Muscle layer of colon (tissue), 2 donors: ENCODE measurements at regions not wholly inside any gene's neighbourhood (a gene's known extent, or its start where the extent isn't known, plus 50 kb on each side); places are given as distances from the start of the nearest gene placed in this dataset.

Experiments used
- H3K27ac ChIP-seq: one replicate; pipeline ENCODE4 v1.7.0; 2013; ENCODE audit warnings: low read depth, mild to moderate bottlenecking, low read length, moderate library complexity
- H3K27me3 ChIP-seq, 2 donors: one replicate each; pipeline ENCODE4 v1.7.0; 2013; ENCODE audit warnings: low read length in 2 of 2, mild to moderate bottlenecking in 2 of 2; ENCODE audit not compliant: insufficient read depth in 2 of 2, control insufficient read depth in 1 of 2
- H3K36me3 ChIP-seq: one replicate; pipeline ENCODE4 v1.7.0; 2013; ENCODE audit warnings: mild to moderate bottlenecking, low read length; ENCODE audit not compliant: insufficient read depth
- H3K4me1 ChIP-seq: one replicate; pipeline ENCODE4 v1.7.0; 2013; ENCODE audit warnings: mild to moderate bottlenecking, low read length; ENCODE audit not compliant: insufficient read depth
- H3K4me3 ChIP-seq, 2 donors: one replicate each; pipeline ENCODE4 v1.7.0; 2013; ENCODE audit warnings: low read length in 2 of 2, low read depth in 1 of 2, mild to moderate bottlenecking in 1 of 2, moderate library complexity in 1 of 2
- H3K9ac ChIP-seq: one replicate; pipeline ENCODE4 v1.7.0; 2013; ENCODE audit warnings: low read length
- H3K9me3 ChIP-seq: one replicate; pipeline ENCODE4 v1.7.0; 2013; ENCODE audit warnings: mild to moderate bottlenecking, low read length
- donor health status: abdominal sarcoma.
- donor health status: Adenocarcinoma of cecum.

DNA sequence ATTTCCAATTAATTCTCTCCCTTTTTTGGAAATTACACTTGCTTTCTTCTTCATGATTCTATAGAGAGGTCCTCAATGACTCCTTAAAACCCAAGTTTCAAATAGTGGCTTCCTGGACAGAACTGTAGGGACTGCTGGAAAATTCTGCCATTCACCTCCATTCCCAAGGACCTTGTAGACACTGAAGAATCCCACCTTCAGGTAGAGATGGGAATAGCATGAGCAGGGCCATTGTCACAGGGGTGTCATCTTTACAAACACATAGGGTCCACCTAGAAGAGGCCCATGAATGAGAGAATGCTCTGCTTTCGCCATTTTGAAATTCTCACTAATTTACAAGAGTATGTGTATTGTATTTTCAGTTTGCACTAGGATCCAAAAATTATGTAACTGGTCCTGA lies 701.7 kb upstream of the CELF2 start:
- no peak overlapping the region for H3K9ac ChIP-seq
- H3K9me3 ChIP-seq = no peaks in the 10 kb centered on the region
- no peak overlapping the region for H3K4me3 ChIP-seq
- H3K36me3 ChIP-seq = no peaks in the 10 kb centered on the region
- no peaks in the 10 kb centered on the region for H3K27me3 ChIP-seq
- H3K4me1 ChIP-seq = peaks cover 4% of the 10 kb centered on the region
- no peak overlapping the region for H3K27ac ChIP-seq

DNA sequence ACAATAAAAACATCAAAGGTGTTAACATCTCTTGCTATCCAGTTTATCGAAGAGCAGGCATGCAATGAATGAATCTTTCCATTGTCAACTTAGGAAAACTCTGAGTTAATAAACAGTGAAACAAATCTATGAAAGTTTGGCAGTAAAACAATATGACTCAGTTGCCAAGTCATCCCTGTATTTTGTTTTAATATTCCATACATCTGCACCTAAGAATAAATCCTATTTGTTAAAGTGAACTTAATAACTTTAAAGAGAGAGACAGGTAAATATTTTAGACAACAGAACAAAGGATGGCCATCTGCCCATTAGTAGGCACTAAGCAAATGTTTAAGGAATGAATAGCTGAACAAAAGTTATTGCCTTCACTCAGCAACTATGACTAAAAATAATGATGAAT lies 700.5 kb upstream of the CELF2 start:
- H3K27ac ChIP-seq = no peak overlapping the region
- H3K36me3 ChIP-seq = no peaks in the 10 kb centered on the region
- no peak overlapping the region for H3K9ac ChIP-seq
- no peaks in the 10 kb centered on the region for H3K9me3 ChIP-seq
- peaks cover 4% of the 10 kb centered on the region for H3K4me1 ChIP-seq
- H3K4me3 ChIP-seq = no peak overlapping the region
- no peaks in the 10 kb centered on the region for H3K27me3 ChIP-seq

DNA sequence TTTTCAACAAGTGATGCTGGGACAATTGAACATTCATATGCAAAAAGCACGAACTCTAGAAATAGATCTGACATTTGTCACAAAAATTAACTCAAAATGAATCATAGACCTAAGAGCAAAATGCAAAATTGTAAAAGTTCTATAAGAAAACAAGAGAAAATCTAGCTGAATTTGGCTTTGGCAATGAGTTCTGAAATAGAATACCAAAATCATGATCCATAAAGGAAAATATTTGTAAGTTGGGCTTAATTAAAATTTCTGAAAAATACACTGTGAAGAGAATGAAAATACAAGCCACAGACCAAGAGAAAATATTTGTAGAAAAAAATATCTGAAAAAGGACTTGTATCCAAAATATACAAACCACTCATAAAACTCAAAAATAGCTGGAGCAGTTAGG lies 698.8 kb upstream of the CELF2 start:
- Histone ChIP-seq H3K4me3 (no peak overlapping the region), H3K4me1 (no peaks in the 10 kb centered on the region), H3K27ac (no peak overlapping the region), H3K27me3 (no peaks in the 10 kb centered on the region), H3K36me3 (no peaks in the 10 kb centered on the region), H3K9ac (no peak overlapping the region), H3K9me3 (no peaks in the 10 kb centered on the region)

DNA sequence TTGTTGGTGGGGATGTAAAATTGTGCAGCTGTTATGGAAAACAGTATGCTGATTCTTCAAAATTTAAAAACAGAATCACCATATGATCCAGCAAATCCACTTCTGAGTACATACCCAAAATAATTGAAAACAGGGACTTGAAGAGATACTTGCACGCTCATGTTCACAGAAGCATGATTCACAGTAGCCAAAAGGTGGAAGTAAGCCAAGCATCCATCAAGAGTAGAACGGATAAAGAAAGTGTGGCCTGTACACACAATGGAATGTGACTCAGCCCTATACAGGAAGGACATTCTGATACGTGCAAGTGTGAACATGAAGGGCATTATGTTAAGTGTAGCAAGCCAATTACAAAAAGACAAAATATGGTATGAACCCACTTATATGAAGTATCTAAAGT lies 696.7 kb upstream of the CELF2 start:
- no peak overlapping the region for H3K9ac ChIP-seq
- no peak overlapping the region for H3K4me3 ChIP-seq
- H3K27me3 ChIP-seq = no peaks in the 10 kb centered on the region
- no peaks in the 10 kb centered on the region for H3K9me3 ChIP-seq
- H3K4me1 ChIP-seq = no peaks in the 10 kb centered on the region
- H3K27ac ChIP-seq = no peak overlapping the region
- H3K36me3 ChIP-seq = no peaks in the 10 kb centered on the region

DNA sequence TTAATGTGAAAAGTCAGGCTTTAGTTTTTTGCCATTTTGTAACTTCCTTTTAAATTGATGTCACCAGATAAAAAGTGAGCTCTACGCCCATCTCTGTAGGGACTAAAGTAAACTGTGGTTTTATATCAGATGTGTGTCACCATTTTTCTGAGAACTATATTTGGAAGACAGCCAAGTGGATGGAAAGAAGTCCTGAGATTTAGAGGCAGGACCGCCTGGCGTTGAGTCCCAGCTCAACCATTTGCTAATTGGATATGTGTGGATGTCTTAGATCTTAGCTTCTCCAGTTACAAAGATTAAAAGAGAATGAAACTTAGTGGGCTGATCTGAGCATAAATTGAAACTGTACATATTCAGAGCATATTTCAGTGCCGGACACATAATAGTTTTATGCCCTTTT lies 691.6 kb upstream of the CELF2 start:
- H3K4me3 ChIP-seq = no peak overlapping the region
- H3K9ac ChIP-seq = no peak overlapping the region
- H3K27ac ChIP-seq = no peak overlapping the region
- H3K36me3 ChIP-seq = no peaks in the 10 kb centered on the region
- H3K9me3 ChIP-seq = no peaks in the 10 kb centered on the region
- H3K4me1 ChIP-seq = no peaks in the 10 kb centered on the region
- no peaks in the 10 kb centered on the region for H3K27me3 ChIP-seq

DNA sequence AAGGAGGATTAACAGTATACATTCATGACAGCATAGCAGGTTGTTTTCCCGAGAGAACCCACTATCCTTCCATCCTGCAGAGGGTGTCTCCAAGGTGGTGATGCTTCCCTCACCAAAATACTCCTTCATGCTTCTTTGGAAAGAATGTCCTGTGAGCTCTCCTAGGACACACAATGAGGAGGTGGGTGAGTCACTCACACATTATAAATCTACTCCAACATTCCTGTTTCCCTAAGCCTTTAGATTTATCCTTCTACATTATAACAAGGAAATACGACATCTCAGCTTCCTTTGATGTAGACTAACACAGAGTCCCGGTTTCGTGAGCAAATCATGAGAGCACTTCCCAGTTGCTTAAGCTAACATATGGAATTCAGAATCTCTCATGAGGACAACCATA lies 689.7 kb upstream of the CELF2 start:
- Histone ChIP-seq H3K9me3 (no peaks in the 10 kb centered on the region), H3K27ac (no peak overlapping the region), H3K9ac (no peak overlapping the region), H3K4me1 (no peaks in the 10 kb centered on the region), H3K36me3 (no peaks in the 10 kb centered on the region), H3K4me3 (no peak overlapping the region), H3K27me3 (no peaks in the 10 kb centered on the region)

DNA sequence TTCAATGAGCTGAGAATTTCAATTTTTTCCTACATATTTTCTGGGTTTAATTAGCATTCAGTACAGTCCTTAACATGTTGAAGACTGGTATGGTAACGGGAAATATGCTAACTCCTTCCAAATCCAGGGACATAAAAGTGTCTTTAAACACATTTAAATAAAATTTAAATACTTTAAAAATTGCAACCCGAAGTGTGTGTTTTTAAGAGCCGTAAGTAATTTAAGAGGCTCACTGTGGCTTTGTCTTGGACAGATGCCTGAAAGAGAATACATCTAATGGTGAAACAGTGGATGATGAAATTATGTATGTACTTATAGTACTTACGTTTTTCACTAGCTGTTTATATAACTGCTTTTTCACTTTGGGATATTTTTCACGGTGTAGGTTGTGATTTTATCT lies 687.3 kb upstream of the CELF2 start:
- Histone ChIP-seq H3K9ac (no peak overlapping the region), H3K27ac (no peak overlapping the region)

DNA sequence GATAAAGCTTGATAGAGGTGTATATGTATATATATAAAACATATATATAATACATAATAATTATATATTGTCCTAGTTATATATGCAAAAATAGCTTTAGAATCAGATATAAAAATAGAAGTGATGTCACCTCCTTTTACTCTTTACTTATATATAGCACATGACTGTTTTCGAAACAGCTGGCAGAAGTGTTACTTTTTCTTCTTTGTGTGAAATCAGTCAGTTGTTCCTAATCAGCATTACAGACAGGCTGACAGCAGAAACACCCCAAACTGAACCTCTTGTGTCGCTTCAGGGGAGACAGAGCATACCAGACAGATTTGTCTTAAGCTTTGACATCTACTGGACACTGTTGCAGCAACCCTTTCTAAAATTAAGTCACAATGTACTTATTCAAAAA lies 684.9 kb upstream of the CELF2 start:
- no peaks in the 10 kb centered on the region for H3K9me3 ChIP-seq
- no peaks in the 10 kb centered on the region for H3K36me3 ChIP-seq
- H3K9ac ChIP-seq = no peak overlapping the region
- no peaks in the 10 kb centered on the region for H3K4me1 ChIP-seq
- H3K27ac ChIP-seq = no peak overlapping the region
- H3K27me3 ChIP-seq = no peaks in the 10 kb centered on the region
- H3K4me3 ChIP-seq = no peak overlapping the region

More for the DNA sequence above, 687.3 kb upstream of the CELF2 start:
- H3K27me3 ChIP-seq = no peaks in the 10 kb centered on the region
- no peak overlapping the region for H3K4me3 ChIP-seq
- H3K9me3 ChIP-seq = no peaks in the 10 kb centered on the region
- no peaks in the 10 kb centered on the region for H3K36me3 ChIP-seq
- no peaks in the 10 kb centered on the region for H3K4me1 ChIP-seq

DNA sequence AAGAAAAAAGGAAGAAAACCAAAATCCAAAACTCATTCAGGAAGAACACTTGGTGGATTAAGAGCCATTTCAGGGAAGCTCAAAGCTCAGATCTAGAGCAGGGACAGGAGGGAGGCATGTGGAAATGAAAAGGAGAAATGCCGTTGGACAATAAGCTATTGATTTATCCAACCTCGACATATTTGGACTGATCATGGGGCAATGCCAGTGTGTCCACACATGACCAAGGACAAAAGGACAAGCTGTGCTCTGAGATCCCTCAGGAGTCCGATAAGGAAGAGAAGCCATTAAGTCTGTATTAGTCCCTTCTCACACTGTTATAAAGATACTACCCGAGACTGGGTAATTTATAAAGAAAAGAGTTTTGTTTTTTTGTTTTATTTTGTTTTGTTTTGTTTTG lies 684.0 kb upstream of the CELF2 start:
- Histone ChIP-seq H3K4me3 (no peak overlapping the region), H3K9me3 (no peaks in the 10 kb centered on the region), H3K36me3 (no peaks in the 10 kb centered on the region), H3K27ac (no peak overlapping the region), H3K27me3 (no peaks in the 10 kb centered on the region), H3K4me1 (no peaks in the 10 kb centered on the region), H3K9ac (no peak overlapping the region)

DNA sequence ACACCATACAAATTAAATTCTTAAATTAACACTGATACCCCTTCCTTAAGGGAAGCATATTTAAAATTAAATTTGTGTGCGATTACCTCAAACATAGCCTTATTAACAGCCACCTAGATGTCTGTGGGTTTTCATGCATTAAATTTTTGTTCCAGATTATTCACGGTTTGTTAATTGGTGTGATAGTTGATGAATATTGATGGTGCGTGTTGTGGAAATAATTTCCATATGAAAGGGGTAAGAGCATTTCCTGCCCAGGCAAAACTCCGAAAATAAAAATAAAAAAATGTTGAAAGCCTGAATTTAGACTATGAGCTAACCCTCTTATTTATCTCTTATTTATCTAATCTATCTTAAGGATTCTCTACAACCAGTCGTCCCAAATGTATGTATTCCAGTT lies 679.3 kb upstream of the CELF2 start:
- Histone ChIP-seq H3K9me3 (no peaks in the 10 kb centered on the region), H3K27ac (no peak overlapping the region), H3K27me3 (no peaks in the 10 kb centered on the region), H3K9ac (no peak overlapping the region), H3K36me3 (no peaks in the 10 kb centered on the region), H3K4me3 (no peak overlapping the region), H3K4me1 (no peaks in the 10 kb centered on the region)

DNA sequence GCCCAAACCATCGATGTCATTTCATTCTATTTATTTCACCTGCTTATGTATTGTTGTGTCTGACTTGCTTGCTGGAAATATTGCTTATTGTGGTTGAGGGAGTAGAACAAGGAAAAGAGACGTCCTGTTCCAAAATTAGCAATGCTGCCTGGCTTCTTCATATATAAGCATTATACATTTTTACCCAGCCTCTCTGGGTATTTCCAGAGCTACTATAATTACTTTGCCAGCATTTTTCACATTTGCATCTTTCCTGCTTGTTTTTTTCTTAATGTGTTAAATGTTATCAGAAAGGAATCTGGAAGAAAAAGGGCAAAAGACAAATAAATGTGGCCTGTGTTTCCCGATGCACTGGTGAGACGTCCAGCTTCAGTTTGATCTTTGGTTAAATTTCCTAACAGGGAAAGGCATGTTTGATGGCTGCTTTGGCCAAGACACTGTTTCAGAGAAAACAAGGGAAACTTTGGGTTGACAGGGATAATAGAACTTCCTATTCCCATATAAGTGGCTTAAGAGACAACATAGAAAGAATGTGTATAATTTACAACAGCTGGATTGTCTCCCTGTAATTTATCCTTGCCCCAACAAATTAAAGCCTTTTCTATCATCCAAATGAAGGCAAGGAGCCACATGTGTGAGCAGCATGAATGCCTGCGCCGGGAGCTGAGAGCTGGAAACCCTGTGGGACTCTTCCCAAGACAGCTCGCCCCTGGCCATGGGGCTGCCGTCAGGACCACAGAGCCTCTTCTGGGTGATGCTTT lies 671.1 kb upstream of the CELF2 start:
- Histone ChIP-seq H3K27ac (no peak overlapping the region), H3K36me3 (no peaks in the 10 kb centered on the region), H3K9ac (no peak overlapping the region), H3K27me3 (no peaks in the 10 kb centered on the region), H3K9me3 (no peaks in the 10 kb centered on the region), H3K4me1 (no peaks in the 10 kb centered on the region), H3K4me3 (no peak overlapping the region)

DNA sequence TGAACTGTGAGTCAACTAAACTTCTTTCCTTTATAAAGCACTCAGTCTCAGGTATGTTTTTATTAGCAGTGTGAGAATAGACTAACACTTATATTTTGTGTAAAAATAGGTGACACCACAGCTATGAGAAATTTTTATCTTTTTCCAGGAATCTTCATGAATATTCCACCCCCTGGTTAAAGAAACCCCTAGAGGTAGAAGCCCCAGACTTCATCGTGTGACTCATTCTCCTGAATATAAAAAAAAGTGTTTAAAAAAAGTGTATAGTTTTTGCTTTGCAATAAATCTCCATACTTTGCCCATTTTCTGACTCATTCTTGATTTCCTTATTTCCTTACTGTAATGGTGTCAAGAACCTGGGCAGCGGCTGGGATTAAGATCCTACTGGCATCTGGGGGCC lies 667.6 kb upstream of the CELF2 start:
- H3K36me3 ChIP-seq = no peaks in the 10 kb centered on the region
- no peaks in the 10 kb centered on the region for H3K27me3 ChIP-seq
- no peaks in the 10 kb centered on the region for H3K4me1 ChIP-seq
- no peak overlapping the region for H3K4me3 ChIP-seq
- H3K27ac ChIP-seq = no peak overlapping the region
- no peak overlapping the region for H3K9ac ChIP-seq
- H3K9me3 ChIP-seq = no peaks in the 10 kb centered on the region
